HepG2 (cell line): ENCODE measurements at regions not wholly inside any gene's neighbourhood (a gene's known extent, or its start where the extent isn't known, plus 50 kb on each side); places are given as distances from the start of the nearest gene placed in this dataset.

Experiments
- BHLHE40 ChIP-seq: IDR thresholded peaks from 2 replicates; pipeline ENCODE4 v1.6.1; 2011; ENCODE audit warnings: low read length, improper control_type of control experiment
- CTCF ChIP-seq: sonication (generic); formaldehyde crosslinking; IDR thresholded peaks from 2 replicates; pipeline ENCODE4 v1.5.0; 2020; ENCODE audit warnings: mild to moderate bottlenecking, missing genetic modification reagents, moderate library complexity
- EZH2 ChIP-seq: conservative IDR thresholded peaks from 2 replicates; pipeline ENCODE4 v1.6.1; 2012; ENCODE audit warnings: mild to moderate bottlenecking, low read depth, low read length, moderate library complexity
- PHB2 ChIP-seq: fragments of 450-650 bp; IDR thresholded peaks from 2 replicates; pipeline ENCODE4 v1.6.1; 2018; ENCODE audit not compliant: partially characterized antibody
- POLR2A ChIP-seq, 2 experiments: IDR thresholded peaks; 2 replicates each; pipeline ENCODE4 v1.6.1; 2011; ENCODE audit warnings: low read depth in 2 of 2, low read length in 2 of 2, mild to moderate bottlenecking in 1 of 2, moderate library complexity in 1 of 2; ENCODE audit not compliant: insufficient read depth in 1 of 2
- RFX5 ChIP-seq: IDR thresholded peaks from 2 replicates; pipeline ENCODE4 v1.6.1; 2011; ENCODE audit warnings: low read depth, low read length, improper control_type of control experiment
- SNAPC2 ChIP-seq: sonication (generic); formaldehyde crosslinking; IDR thresholded peaks from 2 replicates; pipeline ENCODE4 v1.8.1; 2022; ENCODE audit warnings: mild to moderate bottlenecking, missing genetic modification reagents
- SP1 ChIP-seq, 2 experiments: fragments of 450-650 bp in 1 of 2; sonication (generic) in 1 of 2; formaldehyde crosslinking in 1 of 2; IDR thresholded peaks; 2 replicates each; pipeline versions ENCODE4 v1.4.0 to v1.6.1; 2016 to 2020; ENCODE audit warnings: missing genetic modification reagents in 1 of 2
- TCF7L2 ChIP-seq: IDR thresholded peaks from 2 replicates; pipeline ENCODE4 v1.6.1; 2011; ENCODE audit warnings: mild to moderate bottlenecking, low read depth, low read length, moderate library complexity
- ZBTB1 ChIP-seq: sonication (generic); formaldehyde crosslinking; IDR thresholded peaks from 2 replicates; pipeline ENCODE4 v1.4.0; 2020; ENCODE audit warnings: missing genetic modification reagents, borderline replicate concordance
- ZBTB40 ChIP-seq, 2 experiments: fragments of 450-650 bp in 1 of 2; sonication (generic) in 1 of 2; formaldehyde crosslinking in 1 of 2; IDR thresholded peaks; 2 replicates each; pipeline versions ENCODE4 v1.6.1 to v1.8.0; 2016 to 2022; ENCODE audit warnings: antibody characterized with exemption in 1 of 2, mild to moderate bottlenecking in 1 of 2, missing genetic modification reagents in 1 of 2
- ZNF318 ChIP-seq: sonication (generic); formaldehyde crosslinking; IDR thresholded peaks from 2 replicates; pipeline ENCODE4 v1.4.0; 2020; ENCODE audit warnings: mild to moderate bottlenecking, missing genetic modification reagents
- ZNF841 ChIP-seq: sonication (generic); formaldehyde crosslinking; IDR thresholded peaks from 2 replicates; pipeline ENCODE4 v1.8.1; 2023; ENCODE audit warnings: missing genetic modification reagents, borderline replicate concordance

DNA sequence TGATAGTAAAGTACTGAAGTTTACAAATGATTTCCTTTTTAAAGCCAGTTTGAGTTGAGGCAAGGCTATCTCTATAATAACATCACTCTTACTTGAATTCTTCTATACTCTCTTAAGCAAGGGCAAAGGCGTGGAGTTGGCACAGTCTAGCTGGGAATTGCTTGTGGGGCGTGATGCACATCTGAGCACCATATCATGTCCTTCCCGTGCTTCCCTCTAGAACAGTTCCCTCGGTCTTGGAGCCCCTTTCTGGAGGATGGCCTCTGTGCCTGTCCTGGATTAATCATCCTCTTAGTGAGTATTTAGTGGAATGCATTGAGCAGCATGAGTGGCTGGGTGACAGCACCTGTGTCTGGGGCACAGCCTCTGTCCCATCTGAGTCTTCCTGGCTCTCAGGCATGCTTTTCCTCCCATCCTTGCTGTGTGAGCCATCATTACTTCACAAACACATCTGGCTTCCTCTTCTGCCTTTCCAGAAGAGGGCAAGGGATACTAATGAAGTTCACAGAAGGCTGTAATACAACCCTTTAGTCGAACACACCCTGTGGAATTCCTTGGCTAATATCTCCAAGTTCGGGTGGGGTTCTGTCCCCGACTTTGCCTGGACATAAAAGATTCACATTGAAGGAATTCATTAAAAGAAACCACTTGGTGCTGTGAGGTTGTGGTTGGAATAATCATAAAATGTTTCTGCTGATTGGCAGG is 188.2 kb downstream of the FNDC1 start:
- TF ChIP-seq CTCF (no peak), RFX5 (no peak), SNAPC2 (no peak), ZBTB40 (IDR thresholded peaks at IDR 0.05) (no peak), ZBTB40 (CRISPR knock-in tag; IDR thresholded peaks at IDR 0.05) (no peak), EZH2 (no peak), SP1 (IDR thresholded peaks at IDR 0.05) (no peak), SP1 (CRISPR knock-in tag; IDR thresholded peaks at IDR 0.05) (no peak), ZNF318 (CRISPR knock-in tag) (no peak), POLR2A (IDR thresholded peaks at IDR 0.05; ENCODE audit: insufficient read depth in 1 of 2, low read depth in 2 of 2, low read length in 2 of 2) (no peak), BHLHE40 (no peak), TCF7L2 (no peak), ZBTB1 (no peak), ZNF841 (CRISPR knock-in tag) (no peak), PHB2 (no peak)
